Inflammatory macrophage (primary cell): ENCODE measurements at regions not wholly inside any gene's neighbourhood (a gene's known extent, or its start where the extent isn't known, plus 50 kb on each side); places are given as distances from the start of the nearest gene placed in this dataset.
A peak's percentile ranks its signal among the peaks of the same experiment; 100 is the strongest.

Source experiments
- DNase-seq, 2 donors: peaks; one replicate each; pipeline ENCODE4 v3.0.0-alpha.2; 2020 to 2022

DNA sequence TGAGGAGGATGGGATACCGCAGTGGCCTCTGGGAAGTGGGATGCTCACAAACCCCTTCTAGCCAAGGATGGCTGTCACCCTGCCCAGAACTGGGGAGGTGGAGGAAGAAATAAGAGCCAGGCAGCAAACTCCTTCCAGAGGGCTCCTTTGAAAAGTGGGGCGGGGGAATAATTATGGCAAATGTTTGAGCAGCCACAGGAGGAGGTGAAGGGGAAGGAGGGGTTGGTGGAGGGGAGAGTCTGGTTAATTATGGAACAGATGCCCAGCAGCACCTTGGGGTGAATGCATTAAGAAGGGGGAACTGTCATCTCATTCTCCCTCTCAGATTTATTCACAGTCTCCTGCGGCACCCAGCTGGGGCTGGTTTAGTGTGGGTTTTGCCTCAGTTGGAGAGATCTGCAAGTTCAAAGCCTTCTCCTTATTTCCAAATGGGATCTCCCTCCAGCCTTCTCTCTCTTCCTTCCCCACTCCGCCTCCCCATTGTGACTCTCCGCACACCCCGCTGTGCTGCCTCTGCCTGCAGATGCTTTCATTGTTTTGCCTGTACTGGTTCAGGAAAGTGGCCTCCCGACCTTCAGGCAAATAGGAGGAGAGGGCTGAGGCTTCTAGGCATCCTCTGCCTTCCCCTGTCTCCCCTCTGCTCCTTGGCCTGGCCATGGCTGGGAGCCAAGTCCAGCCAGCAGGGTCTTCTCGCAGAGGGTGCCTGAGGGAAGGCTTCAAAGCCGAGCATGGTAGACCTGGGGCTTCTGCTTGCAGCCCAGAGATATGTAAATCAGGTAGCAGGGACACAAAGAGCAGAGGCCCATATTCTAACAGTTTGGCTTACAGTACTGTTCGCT lies 457.2 kb upstream of the MEX3C start:
- DNase-seq = no peak

DNA sequence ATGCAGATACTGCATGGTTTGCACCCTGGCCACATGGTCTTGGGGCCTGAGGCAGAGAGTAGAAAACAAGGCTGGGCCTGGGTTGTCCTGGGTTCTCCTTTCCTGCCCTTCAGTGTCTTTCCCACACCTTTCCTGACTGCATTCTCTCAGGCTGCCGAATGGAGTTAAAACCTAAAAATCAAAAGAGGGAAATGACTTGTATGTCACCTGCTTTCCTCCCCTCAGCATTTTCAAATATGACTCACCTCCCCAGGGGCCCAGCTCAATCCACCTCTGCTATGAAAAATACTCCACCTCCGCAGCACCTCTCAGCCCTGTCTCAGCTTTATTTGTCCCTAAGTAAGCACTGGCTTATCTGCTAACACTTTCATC lies 457.8 kb upstream of the MEX3C start:
- DNase-seq = no peak

DNA sequence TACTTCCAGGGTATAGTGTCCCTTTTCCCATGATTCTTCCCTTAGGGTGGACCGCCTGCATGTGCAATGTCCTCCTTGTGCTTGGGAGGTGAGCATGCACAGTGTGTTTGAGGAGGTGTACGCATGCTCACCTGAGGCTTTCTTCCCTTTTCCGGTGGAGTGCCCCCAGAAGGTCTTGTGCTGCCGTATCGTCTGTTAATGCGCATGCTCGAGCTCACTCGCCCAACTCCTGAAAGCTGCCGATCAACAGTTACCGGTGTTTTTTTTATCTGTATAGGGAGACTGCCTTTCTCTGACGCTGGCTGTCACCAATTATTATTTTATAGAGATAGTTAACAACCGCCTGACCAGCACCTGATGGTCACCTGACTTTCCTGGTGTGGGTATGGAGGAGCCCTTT lies 458.8 kb upstream of the MEX3C start:
- DNase-seq = no peak

DNA sequence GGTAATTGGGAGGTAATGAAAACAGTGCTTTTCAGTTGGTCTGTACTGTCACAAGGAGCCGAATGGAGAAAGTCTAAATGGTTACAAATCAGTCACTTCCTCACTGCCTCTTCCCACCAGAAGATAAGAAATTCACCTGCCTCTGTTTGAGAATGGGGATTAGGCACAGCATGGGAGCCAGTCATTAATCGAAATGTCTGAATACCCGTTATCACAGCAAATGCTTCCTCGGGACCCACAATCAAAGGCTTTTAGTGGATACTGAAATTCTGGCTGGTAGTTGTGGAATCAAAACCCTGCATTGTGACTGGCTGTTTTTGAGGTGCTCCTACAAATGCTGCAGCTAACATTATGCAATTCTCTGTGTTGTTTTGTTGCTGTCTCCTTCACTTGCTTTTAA lies 461.0 kb upstream of the MEX3C start:
- DNase-seq = no peak

DNA sequence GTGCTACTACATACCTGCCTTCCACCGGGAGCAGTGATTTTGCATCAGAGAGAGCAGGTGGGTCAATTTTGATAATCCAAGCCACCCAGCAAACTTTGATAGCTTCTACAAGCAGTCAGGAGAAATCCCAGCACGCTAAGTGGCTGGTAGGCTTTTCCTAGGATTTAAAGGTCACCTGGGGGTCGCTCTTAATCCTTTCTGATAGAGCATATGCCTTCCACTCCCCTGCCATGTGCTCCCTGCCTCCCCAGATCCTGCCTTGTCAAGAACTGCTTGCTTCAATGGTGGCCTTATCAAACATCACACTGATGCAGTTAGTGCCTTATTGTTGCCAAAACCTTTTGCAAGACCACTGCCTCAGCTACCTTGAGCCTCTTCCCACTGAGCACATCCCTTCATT lies 462.3 kb upstream of the MEX3C start:
- no peak for DNase-seq

DNA sequence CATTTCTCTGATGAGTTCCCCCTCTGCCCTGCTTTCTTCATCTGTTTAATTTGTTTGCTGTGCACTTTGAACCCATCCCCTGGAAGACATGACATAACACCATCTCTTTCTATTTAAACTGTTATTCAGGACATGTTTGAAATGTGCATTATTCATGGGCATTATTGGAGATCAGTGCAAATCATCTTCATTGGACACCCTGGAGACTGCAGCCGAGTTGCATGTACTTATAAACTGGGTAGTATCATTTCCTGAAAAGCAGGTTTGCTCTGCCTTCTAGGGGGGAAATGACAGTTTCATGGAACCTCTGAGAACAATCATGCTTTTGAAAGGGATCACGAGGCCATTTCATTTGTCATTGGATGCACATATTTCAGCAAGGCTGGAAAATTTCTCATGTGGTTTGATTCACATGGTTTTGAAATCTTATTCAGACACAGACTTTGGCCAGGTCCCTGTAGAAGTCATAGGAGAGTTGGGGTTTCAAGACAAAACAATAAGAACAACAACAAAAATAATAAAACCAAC lies 462.8 kb upstream of the MEX3C start:
- DNase-seq = no peak

DNA sequence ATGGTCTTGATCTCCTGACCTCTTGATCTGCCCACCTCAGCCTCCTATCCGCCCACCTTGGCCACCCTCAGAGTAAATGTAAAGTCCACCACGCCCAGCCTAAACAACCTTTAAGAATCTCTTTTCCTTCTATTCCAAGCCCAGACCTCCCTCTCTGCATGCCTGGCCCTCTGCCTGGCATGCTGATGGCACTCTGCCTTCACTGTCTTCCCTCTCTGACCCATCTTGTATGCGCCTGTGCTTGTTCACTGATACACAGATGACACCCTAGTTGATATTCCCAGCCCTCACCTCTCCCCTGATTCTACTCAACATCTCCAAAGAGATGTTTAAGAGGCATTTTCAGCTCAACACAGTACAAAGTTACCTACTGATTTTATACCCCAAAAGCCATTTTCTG lies 466.8 kb upstream of the MEX3C start:
- no peak for DNase-seq

DNA sequence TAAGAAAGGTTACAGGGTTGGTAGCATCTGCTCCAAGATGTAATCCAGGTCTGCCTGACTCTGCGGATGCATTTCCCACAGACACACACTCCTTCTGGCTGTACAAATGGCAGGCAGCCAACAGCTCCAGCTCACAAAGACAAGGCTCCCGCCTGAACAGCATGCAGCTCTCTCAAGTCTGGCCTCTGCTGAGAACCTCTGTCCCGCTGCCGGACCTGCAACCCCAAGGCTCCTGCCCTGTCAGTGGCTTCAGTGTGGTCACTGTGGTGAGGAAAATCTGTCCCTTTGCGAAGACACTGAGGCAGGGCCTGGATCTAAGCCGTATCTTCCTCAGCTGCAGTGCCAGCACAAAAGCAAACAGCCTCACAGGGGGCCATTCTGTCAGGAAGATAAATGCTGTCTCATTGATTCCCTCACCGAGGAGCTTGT lies 469.3 kb upstream of the MEX3C start:
- DNase-seq = no peak

DNA sequence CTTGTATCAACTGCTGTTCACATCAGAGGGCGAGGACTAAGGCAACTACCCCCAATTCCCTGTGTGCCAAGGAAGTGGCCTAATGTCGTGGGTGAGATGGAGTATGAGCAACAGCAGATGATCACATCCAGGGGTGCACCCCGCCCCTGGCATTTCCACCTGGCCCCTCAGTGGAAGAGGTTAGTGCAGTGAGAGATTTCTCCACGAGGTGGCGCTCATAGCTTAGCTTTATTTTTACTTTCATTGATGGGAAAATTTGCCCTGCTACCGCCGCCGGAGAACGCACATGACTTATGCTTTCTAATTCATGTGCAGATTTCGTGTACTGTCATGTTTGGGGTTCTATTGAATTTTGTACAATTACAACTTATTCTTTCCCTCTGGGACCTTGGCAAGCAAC lies 470.6 kb upstream of the MEX3C start:
- DNase-seq = peak; percentile 40 to 51

DNA sequence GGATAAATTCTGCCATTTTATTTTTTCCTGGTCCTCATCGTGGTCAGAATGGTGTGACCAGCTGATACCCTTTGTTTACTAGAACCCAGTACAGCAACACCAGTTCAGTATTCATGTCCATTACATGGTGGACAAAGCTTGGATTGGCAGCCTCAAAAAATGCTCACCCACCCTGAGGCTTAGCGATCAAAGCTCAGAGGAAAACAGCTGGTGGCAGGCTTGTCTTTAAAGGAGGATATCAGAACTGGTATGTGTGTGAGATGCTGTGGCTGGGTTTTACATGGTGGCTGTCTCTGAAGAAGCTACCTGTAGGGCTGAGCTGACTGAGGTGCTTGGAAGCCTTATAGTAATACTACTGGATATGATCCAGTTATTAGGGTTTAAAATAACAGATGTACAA lies 471.1 kb upstream of the MEX3C start:
- DNase-seq = no peak

DNA sequence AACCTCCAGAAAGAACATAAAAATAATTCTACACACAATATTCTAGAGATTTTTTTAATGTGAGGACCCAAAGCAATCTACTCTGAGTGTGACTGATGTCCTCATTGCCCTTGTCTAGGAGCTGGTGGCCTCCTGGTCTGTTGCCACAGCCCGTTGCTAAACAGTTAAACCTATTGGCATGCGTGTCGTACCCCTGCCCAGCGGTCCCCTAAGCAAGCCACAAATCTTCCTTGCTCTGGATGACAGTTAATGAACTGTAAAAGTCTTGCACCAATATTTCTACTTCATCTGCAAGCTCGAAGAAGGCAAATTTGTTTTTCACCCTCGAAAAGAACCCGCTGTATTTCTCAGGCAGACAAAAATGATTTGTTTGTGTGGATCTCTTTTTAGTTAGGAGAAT lies 489.1 kb upstream of the MEX3C start:
- no peak for DNase-seq

DNA sequence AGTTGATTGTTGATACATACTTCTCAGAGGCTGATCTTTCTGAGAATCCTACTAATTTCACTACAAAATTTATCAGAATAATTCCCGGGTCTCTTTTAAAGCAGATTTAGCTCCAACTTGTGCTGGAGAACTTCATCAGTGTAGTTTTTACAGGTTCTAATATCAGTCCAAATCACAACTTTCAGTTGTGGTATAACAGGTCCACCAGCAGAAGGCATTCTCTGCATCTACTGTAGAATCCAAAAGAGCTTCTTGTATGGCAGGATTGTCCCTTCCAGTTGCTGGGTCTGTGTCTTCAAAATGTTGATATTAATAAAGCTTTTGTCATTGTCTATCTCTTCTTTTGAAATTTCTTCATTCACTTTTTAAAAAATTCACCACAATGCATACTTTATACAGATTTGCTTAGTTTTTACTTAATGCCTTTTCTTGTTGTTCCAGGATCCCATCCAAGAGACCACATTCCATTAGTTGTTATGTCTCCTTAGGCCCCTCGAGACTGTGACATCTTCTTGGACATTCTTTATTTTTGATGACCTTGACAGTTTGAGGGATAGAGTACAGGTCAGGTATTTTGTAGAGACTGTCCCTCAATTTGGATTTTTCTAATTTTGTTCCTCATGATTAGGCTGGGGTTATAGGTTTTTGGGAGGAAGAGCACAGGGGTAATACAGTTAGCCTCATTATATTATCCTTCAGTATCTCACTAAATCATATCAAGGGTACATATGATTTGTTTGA lies 490.5 kb upstream of the MEX3C start:
- no peak for DNase-seq

DNA sequence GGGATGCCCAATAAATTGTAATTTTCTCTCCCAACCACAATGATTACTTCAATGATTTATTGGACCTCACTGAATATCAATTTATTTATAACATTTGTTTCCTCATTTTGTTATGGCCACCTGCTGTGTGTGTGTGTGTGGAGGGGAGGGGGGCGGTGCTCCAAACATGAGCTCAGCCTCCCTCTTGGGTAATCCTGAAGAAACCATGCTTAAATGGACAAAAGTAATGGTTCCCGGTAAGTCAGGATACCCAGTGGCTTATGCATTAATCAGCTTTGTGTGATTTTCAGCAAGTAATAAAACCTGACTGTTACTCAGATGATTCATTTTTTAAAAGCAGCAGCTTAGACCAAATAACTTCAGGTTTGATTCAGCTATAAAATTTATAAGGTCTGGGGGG lies 495.1 kb upstream of the MEX3C start:
- DNase-seq = no peak

DNA sequence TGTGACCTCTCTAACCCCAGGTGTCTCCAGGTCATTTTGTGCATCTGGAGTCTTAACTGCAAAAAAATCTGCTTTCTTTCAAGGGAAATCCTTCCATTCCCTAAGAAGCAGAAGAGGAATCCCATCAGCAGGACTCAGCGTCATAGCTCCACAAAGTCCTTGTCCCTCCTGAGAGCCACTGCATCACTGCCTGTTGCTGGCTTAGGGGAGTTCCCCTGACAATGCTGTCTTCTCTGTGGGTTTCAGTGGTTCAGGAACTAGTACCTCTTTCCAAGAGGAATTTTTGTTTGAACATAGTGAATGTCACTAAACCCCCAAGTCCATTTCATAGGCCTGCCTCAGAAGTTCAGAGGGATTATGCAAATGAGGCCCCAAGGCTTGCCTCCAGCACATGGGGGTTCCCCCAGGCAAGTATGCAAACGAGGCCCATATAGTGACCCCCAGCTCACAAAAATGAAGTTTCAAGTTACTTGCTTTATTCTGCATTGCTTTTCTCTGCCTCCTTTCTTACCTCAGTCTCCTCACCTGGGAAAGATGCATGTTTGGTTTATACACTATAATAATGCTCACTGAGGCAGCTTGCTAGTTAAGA lies 513.9 kb upstream of the MEX3C start:
- DNase-seq = no peak

DNA sequence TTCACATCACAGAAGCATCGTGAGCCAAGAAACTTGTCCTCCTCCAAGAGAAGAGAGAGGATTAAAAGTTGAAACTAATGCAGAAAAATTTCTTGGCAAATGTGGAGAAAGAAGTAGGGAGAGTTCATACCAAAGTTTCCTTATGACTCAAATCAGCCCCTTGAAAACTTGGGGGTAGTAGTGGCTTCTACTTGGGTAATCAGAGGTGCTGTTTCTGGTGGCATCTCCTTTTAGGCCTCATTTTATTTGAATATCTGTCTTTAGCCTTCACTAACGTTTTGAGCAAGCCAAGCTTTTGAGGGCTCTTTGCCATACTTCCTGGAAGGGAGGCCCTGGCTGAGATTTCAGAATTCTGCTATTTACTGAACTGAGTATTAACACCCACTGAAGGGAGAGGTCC lies 515.3 kb upstream of the MEX3C start:
- no peak for DNase-seq

DNA sequence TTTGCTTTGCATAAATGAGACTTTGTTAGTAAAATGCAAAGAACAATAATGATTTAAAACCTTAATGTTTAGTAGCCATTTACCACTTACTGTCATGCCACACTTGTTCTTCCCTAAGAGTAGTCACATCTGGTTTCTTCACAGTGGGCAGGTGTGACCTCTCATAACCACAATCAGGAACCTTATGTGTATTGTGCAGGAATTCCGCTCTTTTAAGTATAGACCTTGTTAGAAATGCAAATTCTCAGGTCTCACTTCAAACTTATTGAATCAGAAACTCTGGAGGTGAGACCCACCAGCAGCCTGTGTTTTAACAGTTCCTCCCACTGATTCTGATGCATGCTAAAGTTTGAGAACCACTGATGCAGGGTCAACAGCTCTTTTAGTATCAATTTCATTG lies 518.8 kb upstream of the MEX3C start:
- DNase-seq = no peak

DNA sequence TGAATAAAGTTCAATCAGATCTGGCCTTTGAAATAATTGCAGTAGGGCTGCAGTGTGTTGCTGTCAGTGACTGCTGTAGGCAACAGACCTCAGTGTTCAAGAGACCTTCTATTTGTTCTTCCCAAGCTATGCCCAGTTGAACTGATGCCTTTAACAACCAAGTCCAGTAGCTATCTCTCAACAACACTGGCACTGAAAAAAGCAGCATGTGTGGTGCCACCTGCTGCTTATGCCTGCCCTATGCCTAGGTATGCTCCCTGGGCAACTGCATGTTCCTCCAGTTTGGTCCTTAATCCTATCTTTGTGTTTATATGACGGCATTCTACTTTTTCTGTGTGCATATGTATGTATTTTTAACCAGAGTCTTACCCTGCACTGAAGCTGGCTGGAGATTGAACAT lies 523.9 kb upstream of the MEX3C start:
- no peak for DNase-seq

DNA sequence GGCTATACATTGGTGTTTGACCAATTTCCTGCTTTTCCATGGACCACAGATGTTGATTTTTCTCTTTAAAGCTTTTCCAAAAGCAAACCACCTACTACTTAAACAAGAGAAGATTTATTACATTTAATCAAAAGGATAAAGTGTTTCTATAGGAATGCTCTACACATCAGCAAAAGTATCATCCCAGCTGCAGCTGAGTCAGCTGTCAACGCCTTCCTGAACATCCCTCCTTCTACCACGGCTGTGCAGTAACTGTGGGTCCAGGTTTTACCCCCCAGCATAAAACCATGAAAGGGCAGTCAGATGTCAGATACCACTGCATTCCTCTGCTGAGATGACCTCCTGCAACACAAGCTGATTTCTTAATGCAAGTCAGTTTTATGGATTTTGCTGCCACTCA lies 524.5 kb upstream of the MEX3C start:
- DNase-seq = no peak

DNA sequence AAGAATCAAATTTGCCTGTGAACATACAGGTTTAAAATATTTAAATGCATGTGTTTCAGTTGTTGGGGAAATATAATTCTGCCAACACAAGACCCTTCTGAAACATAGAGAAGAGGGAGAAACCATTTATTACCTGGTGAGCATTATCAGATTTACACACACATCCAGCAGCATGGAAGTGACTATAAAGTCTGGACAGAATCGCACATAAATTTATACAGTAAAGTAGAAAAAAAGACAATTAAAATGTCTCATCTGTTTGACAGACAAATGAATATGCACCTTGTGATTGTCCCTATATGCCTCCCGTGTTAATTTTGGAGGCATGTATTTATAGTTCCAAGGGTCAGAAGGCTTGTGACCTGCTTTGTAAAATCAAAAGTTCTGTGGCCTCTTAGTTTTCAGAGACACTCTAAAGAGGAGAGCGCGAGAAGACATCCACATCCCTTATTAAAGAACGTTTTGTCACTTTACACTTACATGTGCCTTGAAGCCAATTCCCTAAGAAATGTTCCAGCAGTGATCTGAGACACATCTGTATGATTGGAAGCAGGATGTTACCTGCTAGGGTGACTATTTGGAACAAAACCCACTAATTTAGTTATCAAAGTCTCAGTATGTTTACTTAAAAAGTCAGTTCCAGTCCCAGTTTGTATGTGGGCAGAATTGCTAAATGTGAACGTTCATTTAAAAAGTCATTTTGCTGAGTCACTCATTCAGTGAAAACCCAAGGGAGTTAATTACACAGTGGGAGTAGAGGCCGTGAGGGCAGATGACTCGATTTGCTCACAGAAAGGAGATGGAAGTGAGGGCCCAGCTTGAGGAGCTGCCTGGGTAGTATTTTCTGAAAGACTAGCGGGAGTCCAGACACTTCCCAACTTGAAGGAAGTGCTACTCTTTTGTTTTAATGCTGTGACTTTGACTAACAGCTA lies 527.6 kb upstream of the MEX3C start:
- DNase-seq = no peak

DNA sequence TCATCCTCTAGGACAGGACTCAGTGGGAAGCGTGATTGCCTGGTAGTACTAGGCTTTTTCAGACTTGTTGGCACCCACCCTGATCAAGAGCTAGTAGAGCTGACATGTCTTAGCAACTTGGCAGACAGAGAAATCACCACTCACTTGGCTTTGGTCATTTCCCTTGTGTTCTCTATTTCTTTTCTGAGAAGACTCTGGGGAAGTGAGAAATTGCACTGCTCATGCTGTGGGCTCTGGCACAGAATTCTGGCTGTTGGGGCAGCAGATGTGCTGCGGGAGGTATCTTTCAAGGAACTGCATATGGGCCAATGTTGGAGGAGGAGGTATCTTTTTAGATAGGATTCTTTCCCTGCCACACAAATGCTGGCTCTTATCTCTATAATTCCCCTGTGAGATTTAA lies 529.1 kb upstream of the MEX3C start:
- no peak for DNase-seq

DNA sequence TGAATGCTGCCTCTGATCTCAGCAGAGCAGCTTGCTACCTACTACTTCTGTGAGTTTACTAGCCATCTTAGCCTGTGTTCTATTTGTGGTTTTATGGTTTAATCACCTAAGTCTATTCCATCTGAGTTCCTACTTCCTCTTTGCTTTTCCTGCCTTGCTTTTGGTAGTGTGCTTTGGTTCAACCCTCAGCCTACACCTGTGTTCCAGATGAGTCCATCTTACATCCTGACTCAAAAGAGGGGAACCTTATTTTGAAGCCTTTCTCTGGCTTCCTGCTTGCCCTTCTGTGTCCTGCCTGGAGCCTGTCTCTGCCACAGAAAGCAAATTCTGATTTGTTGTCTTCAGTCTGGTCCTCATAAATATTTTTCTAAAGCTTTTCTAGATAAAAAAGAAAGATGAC lies 530.3 kb upstream of the MEX3C start:
- no peak for DNase-seq

DNA sequence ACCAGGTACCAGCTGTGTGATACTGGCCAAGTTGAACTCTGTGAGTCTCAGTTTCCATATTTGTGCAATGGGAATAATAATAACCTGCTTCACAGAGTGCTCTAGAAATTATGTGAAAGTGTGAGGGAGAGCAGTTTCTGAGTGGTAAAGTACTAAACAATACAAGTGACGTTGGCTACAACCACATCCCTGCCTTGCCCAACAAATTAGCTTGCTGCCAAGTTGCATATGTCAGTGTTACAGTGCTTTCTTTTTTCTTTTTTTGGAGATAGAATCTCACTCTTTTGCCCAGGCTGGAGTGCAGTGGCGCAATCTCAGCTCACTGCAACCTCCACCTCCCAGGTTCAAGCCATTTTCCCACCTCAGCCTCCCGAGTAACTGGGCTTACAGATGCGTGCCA lies 533.6 kb upstream of the MEX3C start:
- DNase-seq = no peak

DNA sequence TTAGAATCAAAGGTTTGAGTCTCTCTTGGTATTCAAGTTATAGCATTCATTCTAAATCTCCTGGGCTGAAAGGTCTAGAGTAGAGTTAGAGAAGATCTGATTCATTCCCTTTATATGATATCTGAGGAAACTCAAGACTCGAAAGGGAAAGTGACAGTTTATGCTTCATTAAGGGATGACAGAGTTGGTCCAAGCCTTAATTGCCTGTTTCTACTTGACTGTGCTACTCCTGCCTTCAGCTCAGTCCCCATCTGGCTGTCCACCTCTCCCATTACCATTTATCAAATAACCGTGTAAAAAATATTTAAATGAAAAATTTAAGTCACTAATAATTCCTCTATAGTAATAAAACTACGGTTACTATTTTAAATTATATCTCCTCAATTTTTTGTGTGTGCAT lies 537.1 kb upstream of the MEX3C start:
- DNase-seq = no peak
